ENCODE measurements at regions not wholly inside any gene's neighbourhood (a gene's known extent, or its start where the extent isn't known, plus 50 kb on each side); places are given as distances from the start of the nearest gene placed in this dataset.

GRCh38 chr21:21605521-21605920 is 607.3 kb downstream of the NCAM2 start:
- DNase-seq: no peak

- no peak for DNase-seq
Observed at GRCh38 chr21:21606041-21606440, 607.8 kb downstream of the NCAM2 start.

GRCh38 chr21:21612466-21612865 is 614.3 kb downstream of the NCAM2 start:
- no peak for DNase-seq

- DNase-seq: no peak
Observed at GRCh38 chr21:21614966-21615365, 616.8 kb downstream of the NCAM2 start.

GRCh38 chr21:21622460-21623234 is 624.4 kb downstream of the NCAM2 start:
- no peak for DNase-seq

- DNase-seq: no peak
Observed at GRCh38 chr21:21624674-21625073, 626.5 kb downstream of the NCAM2 start.

- no peak for DNase-seq
Observed at GRCh38 chr21:21631961-21632360, 633.8 kb downstream of the NCAM2 start.

- DNase-seq: no peak
Observed at GRCh38 chr21:21632926-21633325, 634.7 kb downstream of the NCAM2 start.

- no peak for DNase-seq
Observed at GRCh38 chr21:21661741-21662140, 663.5 kb downstream of the NCAM2 start.

GRCh38 chr21:21662776-21663175 is 664.6 kb downstream of the NCAM2 start:
- DNase-seq: no peak

GRCh38 chr21:21664871-21665270 is 666.7 kb downstream of the NCAM2 start:
- DNase-seq: no peak

- no peak for DNase-seq
Observed at GRCh38 chr21:21666689-21667088, 668.5 kb downstream of the NCAM2 start.

GRCh38 chr21:21668198-21668597 is 670.0 kb downstream of the NCAM2 start:
- DNase-seq: no peak

GRCh38 chr21:21673959-21674358 is 675.8 kb downstream of the NCAM2 start:
- DNase-seq: no peak

GRCh38 chr21:21675601-21676000 is 677.4 kb downstream of the NCAM2 start:
- DNase-seq: no peak

GRCh38 chr21:21682172-21682571 is 684.0 kb downstream of the NCAM2 start:
- no peak for DNase-seq

- peak; percentile 9 for DNase-seq
Observed at GRCh38 chr21:21688889-21689288, 690.7 kb downstream of the NCAM2 start.

- no peak for DNase-seq
Observed at GRCh38 chr21:21690068-21690665, 692.0 kb downstream of the NCAM2 start.

- DNase-seq: no peak
Observed at GRCh38 chr21:21712748-21713520, 714.7 kb downstream of the NCAM2 start.

GRCh38 chr21:21713651-21714180 is 715.5 kb downstream of the NCAM2 start:
- no peak for DNase-seq

GRCh38 chr21:21714426-21714825 is 716.2 kb downstream of the NCAM2 start:
- DNase-seq: no peak

GRCh38 chr21:21715266-21715969 is 717.2 kb downstream of the NCAM2 start:
- DNase-seq: no peak

GRCh38 chr21:21722731-21723130 is 724.5 kb downstream of the NCAM2 start:
- DNase-seq: no peak

All from NCI-H524 treated with DMSO at 0.1 percent for 48 hours (cell line).